Astrocyte of the spinal cord (primary cell): ENCODE measurements at regions not wholly inside any gene's neighbourhood (a gene's known extent, or its start where the extent isn't known, plus 50 kb on each side); places are given as distances from the start of the nearest gene placed in this dataset.

Source experiments
- DNase-seq: peaks from one replicate; pipeline ENCODE4 v3.0.0; 2011; ENCODE audit warnings: low read depth, low spot score
- H3K4me3 ChIP-seq: 2 replicates; pipeline ENCODE4 v1.5.1; 2011; ENCODE audit warnings: low read depth, mild to moderate bottlenecking, low read length, moderate library complexity
- in situ Hi-C: cut with HindIII; loops from 2 replicates; pipeline ENCODE4 v1.10.0; 2017; ENCODE audit warnings: low sequenced_read_pairs
- TF ChIP-seq, protein P1 (sequence below): IDR thresholded peaks from 2 replicates; pipeline ENCODE4 v1.5.1; 2012; ENCODE audit warnings: low read depth, mild to moderate bottlenecking, low read length, inconsistent platforms

- no peak overlapping the region for H3K4me3 ChIP-seq
- in situ Hi-C loops = no loop called here
- no peak for DNase-seq
- TF ChIP-seq, protein P1, sequence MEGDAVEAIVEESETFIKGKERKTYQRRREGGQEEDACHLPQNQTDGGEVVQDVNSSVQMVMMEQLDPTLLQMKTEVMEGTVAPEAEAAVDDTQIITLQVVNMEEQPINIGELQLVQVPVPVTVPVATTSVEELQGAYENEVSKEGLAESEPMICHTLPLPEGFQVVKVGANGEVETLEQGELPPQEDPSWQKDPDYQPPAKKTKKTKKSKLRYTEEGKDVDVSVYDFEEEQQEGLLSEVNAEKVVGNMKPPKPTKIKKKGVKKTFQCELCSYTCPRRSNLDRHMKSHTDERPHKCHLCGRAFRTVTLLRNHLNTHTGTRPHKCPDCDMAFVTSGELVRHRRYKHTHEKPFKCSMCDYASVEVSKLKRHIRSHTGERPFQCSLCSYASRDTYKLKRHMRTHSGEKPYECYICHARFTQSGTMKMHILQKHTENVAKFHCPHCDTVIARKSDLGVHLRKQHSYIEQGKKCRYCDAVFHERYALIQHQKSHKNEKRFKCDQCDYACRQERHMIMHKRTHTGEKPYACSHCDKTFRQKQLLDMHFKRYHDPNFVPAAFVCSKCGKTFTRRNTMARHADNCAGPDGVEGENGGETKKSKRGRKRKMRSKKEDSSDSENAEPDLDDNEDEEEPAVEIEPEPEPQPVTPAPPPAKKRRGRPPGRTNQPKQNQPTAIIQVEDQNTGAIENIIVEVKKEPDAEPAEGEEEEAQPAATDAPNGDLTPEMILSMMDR = no peak
Observed at GRCh38 chr12:125674554-125675338, 609.5 kb downstream of the AACS start.

GRCh38 chr12:125676366-125676765 is 611.1 kb downstream of the AACS start:
- no peak for DNase-seq
- TF ChIP-seq, protein P1 = no peak
- in situ Hi-C loops = no loop called here

DNA sequence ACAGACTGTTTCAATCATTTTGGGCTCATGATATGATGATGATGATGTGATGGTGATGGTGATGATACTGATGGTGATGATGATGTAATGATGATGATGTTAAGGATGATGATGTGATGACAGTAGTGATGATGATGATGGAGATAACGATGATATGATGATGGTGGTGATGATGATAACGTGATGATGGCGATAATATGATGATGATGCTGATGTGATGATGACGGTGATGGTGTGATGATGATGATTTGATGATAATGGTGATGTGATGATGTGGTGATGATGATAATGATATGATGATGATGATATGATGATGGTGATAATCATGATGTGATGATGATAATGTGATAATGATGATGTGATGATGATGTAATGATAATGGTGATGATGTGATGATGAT is 612.6 kb downstream of the AACS start:
- TF ChIP-seq, protein P1 = no peak
- in situ Hi-C loops = no loop called here
- no peak for DNase-seq
- H3K4me3 ChIP-seq = no peak overlapping the region

More at GRCh38 chr12:125676366-125676765, 611.1 kb downstream of the AACS start:
- H3K4me3 ChIP-seq = no peak overlapping the region

DNA sequence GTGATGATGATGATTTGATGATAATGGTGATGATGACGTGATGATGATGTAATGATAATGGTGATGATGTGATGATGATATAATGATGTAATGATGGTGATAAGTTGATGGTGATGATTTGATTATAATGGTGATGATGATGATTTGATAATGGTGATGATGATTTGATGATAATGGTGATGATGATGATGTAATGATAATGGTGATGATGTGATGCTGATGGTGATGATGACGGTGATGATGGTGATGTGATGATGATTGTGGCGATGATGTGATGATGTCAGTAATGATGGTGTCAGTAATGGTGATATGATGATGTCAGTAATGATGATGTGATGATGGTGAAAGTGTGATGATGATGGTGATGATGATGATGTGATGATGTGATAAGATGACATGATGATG is 613.4 kb downstream of the AACS start:
- in situ Hi-C loops = no loop called here
- H3K4me3 ChIP-seq = no peak overlapping the region

GRCh38 chr12:125683748-125684381 is 618.6 kb downstream of the AACS start:
- in situ Hi-C loops = no loop called here
- no peak overlapping the region for H3K4me3 ChIP-seq
- no peak for DNase-seq
- TF ChIP-seq, protein P1 = no peak

More for the DNA sequence above, 613.4 kb downstream of the AACS start:
- TF ChIP-seq, protein P1 = no peak
- no peak for DNase-seq

DNA sequence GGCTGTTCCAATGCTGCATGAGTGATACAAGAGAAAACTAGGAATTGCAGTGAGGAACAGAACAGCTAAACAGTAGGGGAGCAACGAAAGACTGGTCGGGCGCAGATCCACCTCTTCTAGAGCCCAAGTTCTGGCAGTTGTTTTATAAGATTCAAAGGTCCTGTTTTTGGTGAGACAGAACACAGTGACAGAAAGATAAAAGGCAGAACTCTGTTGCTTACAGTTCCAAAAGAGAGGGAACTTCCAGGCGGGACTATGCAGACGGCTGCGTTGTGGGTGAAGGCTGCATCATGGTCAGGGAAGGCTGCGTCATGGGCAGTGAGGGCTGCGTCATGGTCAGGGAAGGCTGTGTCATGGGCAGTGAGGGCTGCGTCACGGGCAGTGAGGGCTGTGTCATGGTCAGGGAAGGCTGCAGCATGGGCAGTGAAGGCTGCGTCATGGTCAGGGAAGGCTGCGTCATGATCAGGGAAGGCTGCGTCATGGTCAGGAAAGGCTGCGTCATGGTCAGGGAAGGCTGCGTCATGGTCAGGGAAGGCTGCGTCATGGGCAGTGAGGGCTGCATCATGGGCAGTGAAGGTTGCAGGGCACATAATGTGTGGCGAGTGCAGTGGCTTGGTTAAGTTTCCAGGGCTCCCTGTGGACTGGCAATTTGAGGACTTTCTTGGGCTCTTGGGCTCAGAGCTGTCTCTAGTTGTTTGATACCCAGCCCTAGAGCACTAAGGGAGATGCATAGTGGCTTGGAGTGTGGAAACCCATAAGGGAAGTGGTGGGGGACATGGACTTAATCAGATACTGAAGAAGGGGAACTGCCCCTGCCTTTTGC is 619.9 kb downstream of the AACS start:
- in situ Hi-C loops = no loop called here
- DNase-seq = no peak
- TF ChIP-seq, protein P1 = no peak
- H3K4me3 ChIP-seq = no peak overlapping the region
